ENCODE measurements at regions not wholly inside any gene's neighbourhood (a gene's known extent, or its start where the extent isn't known, plus 50 kb on each side); places are given as distances from the start of the nearest gene placed in this dataset.

- TF ChIP-seq CTCF (IDR thresholded peaks at IDR 0.05; ENCODE audit: insufficient read depth, low read length, severe bottlenecking), result no peak
- no peak for DNase-seq (ENCODE audit: low read depth)
- Histone ChIP-seq H3K36me3 (ENCODE audit: control insufficient read depth, insufficient read depth, low read length) (no peaks in the 10 kb centered on the region), H3K4me3 (ENCODE audit: low read depth, low read length) (no peak overlapping the region), H3K27me3 (ENCODE audit: control insufficient read depth, insufficient read depth, low read length) (no peaks in the 10 kb centered on the region)
- no peak for FAIRE-seq
These were observed 75.9 kb upstream of the SEMA6A start for GRCh38 chr5:116650544-116650943.

GRCh38 chr5:116646611-116647289 lies 72.1 kb upstream of the SEMA6A start:
- DNase-seq (ENCODE audit: low read depth) (peak; percentile 43), FAIRE-seq (peak; percentile 55)
- Histone ChIP-seq H3K4me3 (ENCODE audit: low read depth, low read length) (no peak overlapping the region), H3K36me3 (ENCODE audit: control insufficient read depth, insufficient read depth, low read length) (no peaks in the 10 kb centered on the region), H3K27me3 (ENCODE audit: control insufficient read depth, insufficient read depth, low read length) (no peaks in the 10 kb centered on the region)
- TF ChIP-seq CTCF (IDR thresholded peaks at IDR 0.05; ENCODE audit: insufficient read depth, low read length, severe bottlenecking), result no peak

GRCh38 chr5:116645627-116646026 lies 71.0 kb upstream of the SEMA6A start:
- Histone ChIP-seq H3K27me3 (ENCODE audit: control insufficient read depth, insufficient read depth, low read length) (no peaks in the 10 kb centered on the region), H3K36me3 (ENCODE audit: control insufficient read depth, insufficient read depth, low read length) (no peaks in the 10 kb centered on the region), H3K4me3 (ENCODE audit: low read depth, low read length) (no peak overlapping the region)
- TF ChIP-seq CTCF (IDR thresholded peaks at IDR 0.05; ENCODE audit: insufficient read depth, low read length, severe bottlenecking), result no peak
- DNase-seq (ENCODE audit: low read depth) (peak; percentile 29), FAIRE-seq (peak; percentile 70)

- TF ChIP-seq CTCF (IDR thresholded peaks at IDR 0.05; ENCODE audit: insufficient read depth, low read length, severe bottlenecking), result no peak
- DNase-seq (ENCODE audit: low read depth), result peak; percentile 69
- Histone ChIP-seq H3K4me3 (ENCODE audit: low read depth, low read length) (no peak overlapping the region), H3K36me3 (ENCODE audit: control insufficient read depth, insufficient read depth, low read length) (no peaks in the 10 kb centered on the region), H3K27me3 (ENCODE audit: control insufficient read depth, insufficient read depth, low read length) (no peaks in the 10 kb centered on the region)
- no peak for FAIRE-seq
These were observed 65.6 kb upstream of the SEMA6A start for GRCh38 chr5:116640236-116640635.

- Histone ChIP-seq H3K27me3 (ENCODE audit: control insufficient read depth, insufficient read depth, low read length) (no peaks in the 10 kb centered on the region), H3K36me3 (ENCODE audit: control insufficient read depth, insufficient read depth, low read length) (no peaks in the 10 kb centered on the region), H3K4me3 (ENCODE audit: low read depth, low read length) (no peak overlapping the region)
- TF ChIP-seq CTCF (IDR thresholded peaks at IDR 0.05; ENCODE audit: insufficient read depth, low read length, severe bottlenecking), result no peak
- FAIRE-seq (no peak), DNase-seq (ENCODE audit: low read depth) (no peak)
These were observed 62.6 kb upstream of the SEMA6A start for GRCh38 chr5:116637149-116637740.

- TF ChIP-seq CTCF (IDR thresholded peaks at IDR 0.05; ENCODE audit: insufficient read depth, low read length, severe bottlenecking), result no peak
- no peak overlapping the region for H3K4me3 ChIP-seq (ENCODE audit: low read depth, low read length)
- FAIRE-seq, result no peak
- no peaks in the 10 kb centered on the region for H3K27me3 ChIP-seq (ENCODE audit: control insufficient read depth, insufficient read depth, low read length)
- H3K36me3 ChIP-seq (ENCODE audit: control insufficient read depth, insufficient read depth, low read length), result no peaks in the 10 kb centered on the region
- peak; percentile 67 for DNase-seq (ENCODE audit: low read depth)
These were observed 58.3 kb upstream of the SEMA6A start for GRCh38 chr5:116632890-116633289.

All from bronchial epithelial cell (primary cell).